HG03060 (cell line): ENCODE measurements at regions not wholly inside any gene's neighbourhood (a gene's known extent, or its start where the extent isn't known, plus 50 kb on each side); places are given as distances from the start of the nearest gene placed in this dataset.
"Not testable (repeated sequence)": the region's sequence is repeated elsewhere in the genome, so short reads cannot be mapped to it uniquely, and the experiment has no call there.

ENCODE experiments used
- ATAC-seq: cut with Tn5 transposase; IDR thresholded peaks from one replicate; pipeline ENCODE4 v1.9.1; 2021; ENCODE audit warnings: low read depth, moderate number of reproducible peaks; ENCODE audit not compliant: unreplicated experiment

GRCh38 chr12:72839696-72840095 is 567.5 kb downstream of the TRHDE start:
- no peak for ATAC-seq

- no peak for ATAC-seq
Measured at GRCh38 chr12:72863671-72864070, 591.5 kb downstream of the TRHDE start.

GRCh38 chr12:72865921-72866320 is 593.8 kb downstream of the TRHDE start:
- no peak for ATAC-seq

- ATAC-seq = no peak
Measured at GRCh38 chr12:72869024-72869423, 596.9 kb downstream of the TRHDE start.

- ATAC-seq = no peak
Measured at GRCh38 chr12:72872238-72872887, 600.2 kb downstream of the TRHDE start.

GRCh38 chr12:72872996-72873395 is 600.8 kb downstream of the TRHDE start:
- no peak for ATAC-seq

GRCh38 chr12:72876092-72876491 is 603.9 kb downstream of the TRHDE start:
- no peak for ATAC-seq

- no peak for ATAC-seq
Measured at GRCh38 chr12:72888693-72889092, 616.5 kb downstream of the TRHDE start.

- ATAC-seq = no peak
Measured at GRCh38 chr12:72889791-72890190, 617.6 kb downstream of the TRHDE start.

- no peak for ATAC-seq
Measured at GRCh38 chr12:72901685-72902084, 629.5 kb downstream of the TRHDE start.

- ATAC-seq = no peak
Measured at GRCh38 chr12:72925716-72926115, 653.5 kb downstream of the TRHDE start.

GRCh38 chr12:72931838-72932237 is 659.7 kb downstream of the TRHDE start:
- not testable (repeated sequence) for ATAC-seq

GRCh38 chr12:72937486-72937885 is 665.3 kb downstream of the TRHDE start:
- no peak for ATAC-seq

GRCh38 chr12:72957454-72957853 is 685.3 kb downstream of the TRHDE start:
- ATAC-seq = no peak

- no peak for ATAC-seq
Measured at GRCh38 chr12:72966684-72967083, 694.5 kb downstream of the TRHDE start.

GRCh38 chr12:72974954-72975555 is 702.9 kb downstream of the TRHDE start:
- ATAC-seq = no peak

- ATAC-seq = no peak
Measured at GRCh38 chr12:72978999-72979398, 706.8 kb downstream of the TRHDE start.

- ATAC-seq = no peak
Measured at GRCh38 chr12:72982356-72982755, 710.2 kb downstream of the TRHDE start.

- ATAC-seq = no peak
Measured at GRCh38 chr12:72986963-72987362, 714.8 kb downstream of the TRHDE start.

GRCh38 chr12:72989458-72989947 is 717.3 kb downstream of the TRHDE start:
- no peak for ATAC-seq

- ATAC-seq = not testable (repeated sequence)
Measured at GRCh38 chr12:72995029-72995428, 722.9 kb downstream of the TRHDE start.

- no peak for ATAC-seq
Measured at GRCh38 chr12:72995616-72996015, 723.4 kb downstream of the TRHDE start.
